WTC11 (cell line): ENCODE measurements at regions not wholly inside any gene's neighbourhood (a gene's known extent, or its start where the extent isn't known, plus 50 kb on each side); places are given as distances from the start of the nearest gene placed in this dataset.

Experiments
- ATAC-seq: fragments of 200-7000 bp; cut with Tn5 transposase; 2 replicates; pipeline ENCODE4 v1.10.0; 2021; ENCODE audit warnings: mild to moderate bottlenecking, moderate library complexity
- CTCF ChIA-PET: fragments of 300-600 bp; sonication (Branson Sonifier 250); formaldehyde crosslinking; loops from one replicate; lab custom pipeline; 2021; ENCODE audit warnings: antibody characterized with exemption; lab: Charles Lee
- POLR2A ChIA-PET: fragments of 350-600 bp; sonication (Branson Sonifier 250); formaldehyde crosslinking; loops from one replicate; lab custom pipeline; 2021; ENCODE audit warnings: antibody characterized with exemption; lab: Charles Lee
- DNase-seq: peaks from one replicate; pipeline ENCODE4 v3.0.0; 2021; ENCODE audit warnings: low spot score
- H3K27ac Mint-ChIP-seq: 2 replicates; pipeline ENCODE4 v1.8.0; 2021; ENCODE audit warnings: mixed read lengths
- H3K27me3 Mint-ChIP-seq: 2 replicates; pipeline ENCODE4 v1.8.0; 2021; ENCODE audit warnings: low read depth, mild to moderate bottlenecking, moderate library complexity, mixed read lengths
- H3K36me3 Mint-ChIP-seq: 2 replicates; pipeline ENCODE4 v1.8.0; 2021; ENCODE audit warnings: mixed read lengths
- H3K4me1 Mint-ChIP-seq: 2 replicates; pipeline ENCODE4 v1.8.0; 2022; ENCODE audit warnings: mixed read lengths
- H3K4me3 Mint-ChIP-seq: 2 replicates; pipeline ENCODE4 v1.8.0; 2021; ENCODE audit warnings: mild to moderate bottlenecking, moderate library complexity, mixed read lengths
- H3K9me3 Mint-ChIP-seq: 2 replicates; pipeline ENCODE4 v1.8.0; 2021; ENCODE audit warnings: mixed read lengths
- ATF1 ChIP-seq: sonication (generic); formaldehyde crosslinking; IDR thresholded peaks from 2 replicates; pipeline ENCODE4 v1.8.1; 2023; ENCODE audit warnings: mild to moderate bottlenecking, moderate library complexity, missing genetic modification reagents
- ELF4 ChIP-seq: sonication (generic); formaldehyde crosslinking; IDR thresholded peaks from 2 replicates; pipeline ENCODE4 v1.8.1; 2022; ENCODE audit warnings: low read depth, mild to moderate bottlenecking, moderate library complexity, missing genetic modification reagents
- FOXK1 ChIP-seq: sonication (generic); formaldehyde crosslinking; IDR thresholded peaks from 2 replicates; pipeline ENCODE4 v1.8.0; 2022; ENCODE audit warnings: mild to moderate bottlenecking, moderate library complexity, missing genetic modification reagents
- FOXP1 ChIP-seq: sonication (generic); formaldehyde crosslinking; IDR thresholded peaks from 2 replicates; pipeline ENCODE4 v1.8.0; 2022; ENCODE audit warnings: missing genetic modification reagents, mild to moderate bottlenecking, moderate library complexity, borderline replicate concordance
- IRF2 ChIP-seq: sonication (generic); formaldehyde crosslinking; IDR thresholded peaks from 2 replicates; pipeline ENCODE4 v1.8.0; 2022; ENCODE audit warnings: low read depth, missing genetic modification reagents, borderline replicate concordance
- MYBL2 ChIP-seq: sonication (generic); formaldehyde crosslinking; IDR thresholded peaks from 2 replicates; pipeline ENCODE4 v1.8.1; 2023; ENCODE audit warnings: mild to moderate bottlenecking, moderate library complexity, missing genetic modification reagents
- NR1H2 ChIP-seq: sonication (generic); formaldehyde crosslinking; IDR thresholded peaks from 2 replicates; pipeline ENCODE4 v1.9.0; 2021; ENCODE audit warnings: mild to moderate bottlenecking, moderate library complexity, missing genetic modification reagents
- NR2C2 ChIP-seq: sonication (generic); formaldehyde crosslinking; IDR thresholded peaks from 2 replicates; pipeline ENCODE4 v1.8.0; 2022; ENCODE audit warnings: mild to moderate bottlenecking, missing genetic modification reagents
- NR3C1 ChIP-seq: sonication (generic); formaldehyde crosslinking; conservative IDR thresholded peaks from 2 replicates; pipeline ENCODE4 v1.8.1; 2023; ENCODE audit warnings: low read depth, mild to moderate bottlenecking, missing genetic modification reagents
- SOX15 ChIP-seq: fragments of 250-450 bp; sonication (Bioruptor Pico); IDR thresholded peaks from 2 replicates; pipeline ENCODE4 v1.9.0; 2021; ENCODE audit warnings: mild to moderate bottlenecking
- TEAD1 ChIP-seq: sonication (generic); formaldehyde crosslinking; IDR thresholded peaks from 2 replicates; pipeline ENCODE4 v1.8.0; 2022; ENCODE audit warnings: mild to moderate bottlenecking, missing genetic modification reagents
- ZNF232 ChIP-seq: sonication (generic); formaldehyde crosslinking; IDR thresholded peaks from 2 replicates; pipeline ENCODE4 v1.8.0; 2022; ENCODE audit warnings: mild to moderate bottlenecking, missing genetic modification reagents
- ZNF263 ChIP-seq: sonication (generic); formaldehyde crosslinking; IDR thresholded peaks from 2 replicates; pipeline ENCODE4 v1.8.1; 2022; ENCODE audit warnings: low read depth, mild to moderate bottlenecking, moderate library complexity, missing genetic modification reagents
- ZNF317 ChIP-seq: sonication (generic); formaldehyde crosslinking; IDR thresholded peaks from 2 replicates; pipeline ENCODE4 v1.8.1; 2023; ENCODE audit warnings: low read depth, mild to moderate bottlenecking, moderate library complexity, missing genetic modification reagents, borderline replicate concordance
- ZNF396 ChIP-seq: fragments of 250-450 bp; sonication (Bioruptor Pico); IDR thresholded peaks from 2 replicates; pipeline ENCODE4 v1.8.0; 2021; ENCODE audit warnings: mild to moderate bottlenecking, moderate library complexity, borderline replicate concordance
- ZNF416 ChIP-seq: fragments of 250-450 bp; sonication (Bioruptor Pico); IDR thresholded peaks from 2 replicates; pipeline ENCODE4 v1.9.0; 2021; ENCODE audit warnings: mild to moderate bottlenecking, inconsistent platforms
- TF ChIP-seq, protein P1 (sequence below): fragments of 250-450 bp; sonication (Bioruptor Pico); IDR thresholded peaks from 2 replicates; pipeline ENCODE4 v1.9.0; 2021; ENCODE audit warnings: mild to moderate bottlenecking
- TF ChIP-seq, protein P2 (sequence below): fragments of 250-450 bp; sonication (Bioruptor Pico); IDR thresholded peaks from 2 replicates; pipeline ENCODE4 v1.9.0; 2021; ENCODE audit warnings: moderate library complexity, mild to moderate bottlenecking, inconsistent platforms, borderline replicate concordance
- TF ChIP-seq, protein P3 (sequence below): sonication (generic); formaldehyde crosslinking; IDR thresholded peaks from 2 replicates; pipeline ENCODE4 v1.8.1; 2022; ENCODE audit warnings: missing genetic modification reagents, borderline replicate concordance
- TF ChIP-seq, protein P4 (sequence below): sonication (generic); formaldehyde crosslinking; conservative IDR thresholded peaks from 2 replicates; pipeline ENCODE4 v1.8.1; 2022; ENCODE audit warnings: mild to moderate bottlenecking, missing genetic modification reagents
- TF ChIP-seq, protein P5 (sequence below): fragments of 250-450 bp; sonication (Bioruptor Pico); IDR thresholded peaks from 2 replicates; pipeline ENCODE4 v1.8.0; 2021; ENCODE audit warnings: mild to moderate bottlenecking
- TF ChIP-seq, protein P6 (sequence below): sonication (generic); formaldehyde crosslinking; IDR thresholded peaks from 2 replicates; pipeline ENCODE4 v1.8.0; 2022; ENCODE audit warnings: mild to moderate bottlenecking, missing genetic modification reagents
- TF ChIP-seq, protein P7 (sequence below): sonication (generic); formaldehyde crosslinking; IDR thresholded peaks from 2 replicates; pipeline ENCODE4 v1.8.0; 2023; ENCODE audit warnings: mild to moderate bottlenecking, missing genetic modification reagents

DNA sequence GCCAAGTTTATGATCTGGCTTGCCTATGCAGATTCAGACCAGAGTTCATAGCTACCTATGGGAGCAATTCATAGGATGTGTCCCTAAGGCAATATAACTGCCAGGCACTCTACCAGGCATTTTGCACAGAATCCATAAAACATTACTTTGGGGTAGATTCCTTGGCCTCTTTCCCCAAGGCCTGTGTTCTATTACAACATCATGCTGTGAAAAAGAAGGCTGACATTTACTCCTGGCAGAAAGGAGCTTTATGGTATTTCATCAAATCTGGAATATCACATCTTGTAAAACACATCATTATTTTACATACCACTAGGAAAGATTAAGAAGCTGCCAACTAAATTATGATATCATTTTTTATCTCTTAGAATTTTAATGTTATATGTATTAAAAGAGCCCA is 287.0 kb upstream of the MARCKS start:
- TF ChIP-seq FOXK1 (CRISPR knock-in tag) (no peak), NR1H2 (CRISPR knock-in tag) (no peak), NR3C1 (no peak), ZNF263 (CRISPR knock-in tag) (no peak), FOXP1 (no peak), IRF2 (CRISPR knock-in tag) (no peak), ZNF396 (no peak), MYBL2 (no peak)
- TF ChIP-seq, protein P1, sequence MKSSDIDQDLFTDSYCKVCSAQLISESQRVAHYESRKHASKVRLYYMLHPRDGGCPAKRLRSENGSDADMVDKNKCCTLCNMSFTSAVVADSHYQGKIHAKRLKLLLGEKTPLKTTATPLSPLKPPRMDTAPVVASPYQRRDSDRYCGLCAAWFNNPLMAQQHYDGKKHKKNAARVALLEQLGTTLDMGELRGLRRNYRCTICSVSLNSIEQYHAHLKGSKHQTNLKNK (CRISPR knock-in tag): no peak
- TF ChIP-seq, protein P2, sequence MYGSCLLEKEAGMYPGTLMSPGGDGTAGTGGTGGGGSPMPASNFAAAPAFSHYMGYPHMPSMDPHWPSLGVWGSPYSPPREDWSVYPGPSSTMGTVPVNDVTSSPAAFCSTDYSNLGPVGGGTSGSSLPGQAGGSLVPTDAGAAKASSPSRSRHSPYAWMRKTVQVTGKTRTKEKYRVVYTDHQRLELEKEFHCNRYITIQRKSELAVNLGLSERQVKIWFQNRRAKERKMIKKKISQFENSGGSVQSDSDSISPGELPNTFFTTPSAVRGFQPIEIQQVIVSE (CRISPR knock-in tag): no peak
- TF ChIP-seq, protein P3, sequence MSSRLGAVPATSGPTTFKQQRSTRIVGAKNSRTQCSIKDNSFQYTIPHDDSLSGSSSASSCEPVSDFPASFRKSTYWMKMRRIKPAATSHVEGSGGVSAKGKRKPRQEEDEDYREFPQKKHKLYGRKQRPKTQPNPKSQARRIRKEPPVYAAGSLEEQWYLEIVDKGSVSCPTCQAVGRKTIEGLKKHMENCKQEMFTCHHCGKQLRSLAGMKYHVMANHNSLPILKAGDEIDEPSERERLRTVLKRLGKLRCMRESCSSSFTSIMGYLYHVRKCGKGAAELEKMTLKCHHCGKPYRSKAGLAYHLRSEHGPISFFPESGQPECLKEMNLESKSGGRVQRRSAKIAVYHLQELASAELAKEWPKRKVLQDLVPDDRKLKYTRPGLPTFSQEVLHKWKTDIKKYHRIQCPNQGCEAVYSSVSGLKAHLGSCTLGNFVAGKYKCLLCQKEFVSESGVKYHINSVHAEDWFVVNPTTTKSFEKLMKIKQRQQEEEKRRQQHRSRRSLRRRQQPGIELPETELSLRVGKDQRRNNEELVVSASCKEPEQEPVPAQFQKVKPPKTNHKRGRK (CRISPR knock-in tag): no peak
- H3K4me3 Mint-ChIP-seq: no peak overlapping the region
- peaks cover 6% of the 10 kb centered on the region for H3K9me3 Mint-ChIP-seq
- ATAC-seq (no peak), DNase-seq (no peak)
- no peaks in the 10 kb centered on the region for H3K36me3 Mint-ChIP-seq
- ChIA-PET CTCF (no interaction called here), POLR2A (no interaction called here)
- H3K27ac Mint-ChIP-seq: no peak overlapping the region
- peaks cover 12% of the 10 kb centered on the region for H3K27me3 Mint-ChIP-seq
- peaks cover 19% of the 10 kb centered on the region for H3K4me1 Mint-ChIP-seq

DNA sequence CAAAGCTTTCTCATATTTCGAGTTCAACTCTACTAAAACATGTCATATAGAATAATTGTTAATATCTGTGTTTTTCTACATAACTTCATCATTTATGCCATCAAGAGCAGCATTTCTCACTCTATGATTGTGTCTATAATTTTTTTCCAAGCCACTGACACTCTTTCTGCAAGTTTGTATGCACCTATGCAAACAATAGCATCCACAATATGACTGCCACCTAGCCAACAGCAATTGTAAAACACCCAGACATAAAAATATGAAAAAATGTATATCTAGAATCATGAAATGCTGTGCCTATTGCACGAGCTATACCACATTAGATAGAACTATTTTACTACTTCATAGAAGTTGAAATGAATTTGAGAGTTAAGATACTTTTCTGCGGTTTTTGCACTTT is 286.5 kb upstream of the MARCKS start:
- Mint-ChIP-seq H3K9me3 (peaks cover 11% of the 10 kb centered on the region), H3K27ac (no peak overlapping the region), H3K36me3 (no peaks in the 10 kb centered on the region)
- TF ChIP-seq ELF4: no peak
- no peak for TF ChIP-seq ZNF317 (CRISPR knock-in tag)
- TF ChIP-seq, all 79 proteins: peak for 0
- POLR2A ChIA-PET: no interaction called here
- peaks cover 14% of the 10 kb centered on the region for H3K4me1 Mint-ChIP-seq
- ATAC-seq (no peak), DNase-seq (no peak)
- CTCF ChIA-PET: no interaction called here
- peaks cover 7% of the 10 kb centered on the region for H3K27me3 Mint-ChIP-seq
- H3K4me3 Mint-ChIP-seq: no peak overlapping the region

DNA sequence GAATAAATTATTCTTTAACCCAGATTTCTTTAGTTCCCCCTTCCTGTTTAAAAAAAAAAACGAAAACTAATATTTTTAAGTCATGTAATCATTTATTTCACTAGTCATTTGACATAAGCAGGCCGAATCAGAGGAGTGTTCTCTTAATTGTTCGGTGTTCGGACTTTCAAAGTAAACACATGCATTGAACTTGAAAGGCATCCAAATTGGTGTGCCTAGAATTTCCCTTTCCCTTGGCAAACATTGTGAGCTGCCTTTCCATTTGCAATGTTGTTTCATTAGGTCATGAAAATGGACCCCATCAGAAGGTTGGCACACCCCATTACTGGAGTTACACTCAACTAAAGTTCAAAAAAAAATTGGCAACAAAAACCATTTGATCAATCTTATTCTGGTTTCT is 283.0 kb upstream of the MARCKS start:
- ATAC-seq: no peak

More for the DNA sequence above, 283.0 kb upstream of the MARCKS start:
- Mint-ChIP-seq H3K36me3 (peaks cover 10% of the 10 kb centered on the region), H3K9me3 (peaks cover 22% of the 10 kb centered on the region), H3K4me1 (peaks cover 10% of the 10 kb centered on the region), H3K27me3 (no peaks in the 10 kb centered on the region), H3K27ac (no peak overlapping the region), H3K4me3 (no peak overlapping the region)
- CTCF ChIA-PET: no interaction called here
- TF ChIP-seq TEAD1 (CRISPR knock-in tag) (no peak), IRF2 (CRISPR knock-in tag) (no peak), NR2C2 (CRISPR knock-in tag) (no peak), ZNF232 (CRISPR knock-in tag) (no peak), SOX15 (CRISPR knock-in tag) (no peak), ATF1 (CRISPR knock-in tag) (no peak), ZNF416 (no peak)
- TF ChIP-seq, protein P4, sequence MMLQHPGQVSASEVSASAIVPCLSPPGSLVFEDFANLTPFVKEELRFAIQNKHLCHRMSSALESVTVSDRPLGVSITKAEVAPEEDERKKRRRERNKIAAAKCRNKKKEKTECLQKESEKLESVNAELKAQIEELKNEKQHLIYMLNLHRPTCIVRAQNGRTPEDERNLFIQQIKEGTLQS (CRISPR knock-in tag): no peak
- TF ChIP-seq, protein P5, sequence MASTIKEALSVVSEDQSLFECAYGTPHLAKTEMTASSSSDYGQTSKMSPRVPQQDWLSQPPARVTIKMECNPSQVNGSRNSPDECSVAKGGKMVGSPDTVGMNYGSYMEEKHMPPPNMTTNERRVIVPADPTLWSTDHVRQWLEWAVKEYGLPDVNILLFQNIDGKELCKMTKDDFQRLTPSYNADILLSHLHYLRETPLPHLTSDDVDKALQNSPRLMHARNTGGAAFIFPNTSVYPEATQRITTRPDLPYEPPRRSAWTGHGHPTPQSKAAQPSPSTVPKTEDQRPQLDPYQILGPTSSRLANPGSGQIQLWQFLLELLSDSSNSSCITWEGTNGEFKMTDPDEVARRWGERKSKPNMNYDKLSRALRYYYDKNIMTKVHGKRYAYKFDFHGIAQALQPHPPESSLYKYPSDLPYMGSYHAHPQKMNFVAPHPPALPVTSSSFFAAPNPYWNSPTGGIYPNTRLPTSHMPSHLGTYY (CRISPR knock-in tag): no peak
- TF ChIP-seq, protein P6, sequence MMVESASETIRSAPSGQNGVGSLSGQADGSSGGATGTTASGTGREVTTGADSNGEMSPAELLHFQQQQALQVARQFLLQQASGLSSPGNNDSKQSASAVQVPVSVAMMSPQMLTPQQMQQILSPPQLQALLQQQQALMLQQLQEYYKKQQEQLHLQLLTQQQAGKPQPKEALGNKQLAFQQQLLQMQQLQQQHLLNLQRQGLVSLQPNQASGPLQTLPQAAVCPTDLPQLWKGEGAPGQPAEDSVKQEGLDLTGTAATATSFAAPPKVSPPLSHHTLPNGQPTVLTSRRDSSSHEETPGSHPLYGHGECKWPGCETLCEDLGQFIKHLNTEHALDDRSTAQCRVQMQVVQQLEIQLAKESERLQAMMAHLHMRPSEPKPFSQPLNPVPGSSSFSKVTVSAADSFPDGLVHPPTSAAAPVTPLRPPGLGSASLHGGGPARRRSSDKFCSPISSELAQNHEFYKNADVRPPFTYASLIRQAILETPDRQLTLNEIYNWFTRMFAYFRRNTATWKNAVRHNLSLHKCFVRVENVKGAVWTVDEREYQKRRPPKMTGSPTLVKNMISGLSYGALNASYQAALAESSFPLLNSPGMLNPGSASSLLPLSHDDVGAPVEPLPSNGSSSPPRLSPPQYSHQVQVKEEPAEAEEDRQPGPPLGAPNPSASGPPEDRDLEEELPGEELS (CRISPR knock-in tag): no peak
- TF ChIP-seq, protein P7, sequence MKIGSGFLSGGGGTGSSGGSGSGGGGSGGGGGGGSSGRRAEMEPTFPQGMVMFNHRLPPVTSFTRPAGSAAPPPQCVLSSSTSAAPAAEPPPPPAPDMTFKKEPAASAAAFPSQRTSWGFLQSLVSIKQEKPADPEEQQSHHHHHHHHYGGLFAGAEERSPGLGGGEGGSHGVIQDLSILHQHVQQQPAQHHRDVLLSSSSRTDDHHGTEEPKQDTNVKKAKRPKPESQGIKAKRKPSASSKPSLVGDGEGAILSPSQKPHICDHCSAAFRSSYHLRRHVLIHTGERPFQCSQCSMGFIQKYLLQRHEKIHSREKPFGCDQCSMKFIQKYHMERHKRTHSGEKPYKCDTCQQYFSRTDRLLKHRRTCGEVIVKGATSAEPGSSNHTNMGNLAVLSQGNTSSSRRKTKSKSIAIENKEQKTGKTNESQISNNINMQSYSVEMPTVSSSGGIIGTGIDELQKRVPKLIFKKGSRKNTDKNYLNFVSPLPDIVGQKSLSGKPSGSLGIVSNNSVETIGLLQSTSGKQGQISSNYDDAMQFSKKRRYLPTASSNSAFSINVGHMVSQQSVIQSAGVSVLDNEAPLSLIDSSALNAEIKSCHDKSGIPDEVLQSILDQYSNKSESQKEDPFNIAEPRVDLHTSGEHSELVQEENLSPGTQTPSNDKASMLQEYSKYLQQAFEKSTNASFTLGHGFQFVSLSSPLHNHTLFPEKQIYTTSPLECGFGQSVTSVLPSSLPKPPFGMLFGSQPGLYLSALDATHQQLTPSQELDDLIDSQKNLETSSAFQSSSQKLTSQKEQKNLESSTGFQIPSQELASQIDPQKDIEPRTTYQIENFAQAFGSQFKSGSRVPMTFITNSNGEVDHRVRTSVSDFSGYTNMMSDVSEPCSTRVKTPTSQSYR (CRISPR knock-in tag): no peak
- DNase-seq: no peak
- POLR2A ChIA-PET: no interaction called here
